ENCODE measurements at regions not wholly inside any gene's neighbourhood (a gene's known extent, or its start where the extent isn't known, plus 50 kb on each side); places are given as distances from the start of the nearest gene placed in this dataset.
"Not testable (repeated sequence)": the region's sequence is repeated elsewhere in the genome, so short reads cannot be mapped to it uniquely, and the experiment has no call there.

DNA sequence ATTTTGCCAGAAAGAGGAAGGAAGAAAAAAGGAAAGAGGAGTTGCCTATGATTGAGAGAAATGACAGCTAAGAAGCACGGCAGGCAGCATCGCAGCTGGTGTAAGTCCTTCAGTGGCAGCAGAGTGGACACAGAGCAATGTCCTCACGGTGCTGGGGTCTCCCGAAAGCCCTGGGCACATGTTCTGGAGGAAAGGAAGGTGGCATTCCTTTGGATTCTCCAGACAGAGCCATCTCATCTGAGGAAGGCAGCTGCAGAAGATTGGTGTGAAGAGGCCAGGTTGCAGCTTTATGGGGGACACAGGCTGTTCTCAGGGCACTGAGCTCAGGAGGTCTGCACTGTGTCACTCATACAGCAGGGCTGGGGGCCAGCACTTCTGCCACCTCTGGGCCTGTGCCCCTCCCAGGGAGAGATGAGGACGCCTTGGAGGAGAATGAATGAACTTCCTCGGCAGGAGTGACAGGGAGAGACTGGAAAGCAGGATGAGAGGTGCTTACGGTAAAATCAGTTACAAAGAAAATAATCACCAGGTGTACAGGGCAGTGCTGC, 252.0 kb upstream of the MYT1L start (continued):
- TF ChIP-seq ESRRG (CRISPR knock-in tag; IDR thresholded peaks at IDR 0.05) (no peak), ZNF70 (CRISPR knock-in tag; IDR thresholded peaks at IDR 0.05) (no peak), OSR1 (CRISPR knock-in tag; IDR thresholded peaks at IDR 0.05) (no peak)
- TF ChIP-seq, protein P1, sequence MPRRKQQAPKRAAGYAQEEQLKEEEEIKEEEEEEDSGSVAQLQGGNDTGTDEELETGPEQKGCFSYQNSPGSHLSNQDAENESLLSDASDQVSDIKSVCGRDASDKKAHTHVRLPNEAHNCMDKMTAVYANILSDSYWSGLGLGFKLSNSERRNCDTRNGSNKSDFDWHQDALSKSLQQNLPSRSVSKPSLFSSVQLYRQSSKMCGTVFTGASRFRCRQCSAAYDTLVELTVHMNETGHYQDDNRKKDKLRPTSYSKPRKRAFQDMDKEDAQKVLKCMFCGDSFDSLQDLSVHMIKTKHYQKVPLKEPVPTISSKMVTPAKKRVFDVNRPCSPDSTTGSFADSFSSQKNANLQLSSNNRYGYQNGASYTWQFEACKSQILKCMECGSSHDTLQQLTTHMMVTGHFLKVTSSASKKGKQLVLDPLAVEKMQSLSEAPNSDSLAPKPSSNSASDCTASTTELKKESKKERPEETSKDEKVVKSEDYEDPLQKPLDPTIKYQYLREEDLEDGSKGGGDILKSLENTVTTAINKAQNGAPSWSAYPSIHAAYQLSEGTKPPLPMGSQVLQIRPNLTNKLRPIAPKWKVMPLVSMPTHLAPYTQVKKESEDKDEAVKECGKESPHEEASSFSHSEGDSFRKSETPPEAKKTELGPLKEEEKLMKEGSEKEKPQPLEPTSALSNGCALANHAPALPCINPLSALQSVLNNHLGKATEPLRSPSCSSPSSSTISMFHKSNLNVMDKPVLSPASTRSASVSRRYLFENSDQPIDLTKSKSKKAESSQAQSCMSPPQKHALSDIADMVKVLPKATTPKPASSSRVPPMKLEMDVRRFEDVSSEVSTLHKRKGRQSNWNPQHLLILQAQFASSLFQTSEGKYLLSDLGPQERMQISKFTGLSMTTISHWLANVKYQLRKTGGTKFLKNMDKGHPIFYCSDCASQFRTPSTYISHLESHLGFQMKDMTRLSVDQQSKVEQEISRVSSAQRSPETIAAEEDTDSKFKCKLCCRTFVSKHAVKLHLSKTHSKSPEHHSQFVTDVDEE (CRISPR knock-in tag; IDR thresholded peaks at IDR 0.05): no peak

GRCh38 chr2:2581331-2582159, 250.5 kb upstream of the MYT1L start:
- peak; percentile 42; the same call in 1 of the 3 replicates for ATAC-seq

GRCh38 chr2:2580841-2581240, 249.8 kb upstream of the MYT1L start:
- ATAC-seq: not testable (repeated sequence)

More at GRCh38 chr2:2581331-2582159, 250.5 kb upstream of the MYT1L start:
- TF ChIP-seq TOX (CRISPR knock-in tag; IDR thresholded peaks at IDR 0.05; ENCODE audit: borderline replicate concordance): no peak
- TF ChIP-seq ZNF565 (CRISPR knock-in tag; conservative IDR thresholded peaks at IDR 0.05; ENCODE audit: low read depth): no peak
- TF ChIP-seq, protein P2, sequence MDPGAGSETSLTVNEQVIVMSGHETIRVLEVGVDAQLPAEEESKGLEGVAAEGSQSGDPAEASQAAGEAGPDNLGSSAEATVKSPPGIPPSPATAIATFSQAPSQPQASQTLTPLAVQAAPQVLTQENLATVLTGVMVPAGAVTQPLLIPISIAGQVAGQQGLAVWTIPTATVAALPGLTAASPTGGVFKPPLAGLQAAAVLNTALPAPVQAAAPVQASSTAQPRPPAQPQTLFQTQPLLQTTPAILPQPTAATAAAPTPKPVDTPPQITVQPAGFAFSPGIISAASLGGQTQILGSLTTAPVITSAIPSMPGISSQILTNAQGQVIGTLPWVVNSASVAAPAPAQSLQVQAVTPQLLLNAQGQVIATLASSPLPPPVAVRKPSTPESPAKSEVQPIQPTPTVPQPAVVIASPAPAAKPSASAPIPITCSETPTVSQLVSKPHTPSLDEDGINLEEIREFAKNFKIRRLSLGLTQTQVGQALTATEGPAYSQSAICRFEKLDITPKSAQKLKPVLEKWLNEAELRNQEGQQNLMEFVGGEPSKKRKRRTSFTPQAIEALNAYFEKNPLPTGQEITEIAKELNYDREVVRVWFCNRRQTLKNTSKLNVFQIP (CRISPR knock-in tag; IDR thresholded peaks at IDR 0.05; ENCODE audit: borderline replicate concordance, low read depth): no peak
- TF ChIP-seq CSDC2 (CRISPR knock-in tag; IDR thresholded peaks at IDR 0.05): no peak
- TF ChIP-seq ZC3H10 (CRISPR knock-in tag; IDR thresholded peaks at IDR 0.05): no peak
- TF ChIP-seq ZFP30 (CRISPR knock-in tag; IDR thresholded peaks at IDR 0.05): no peak
- no peak for TF ChIP-seq ESRRG (CRISPR knock-in tag; IDR thresholded peaks at IDR 0.05)
- TF ChIP-seq OSR1 (CRISPR knock-in tag; IDR thresholded peaks at IDR 0.05): no peak
- no peak for TF ChIP-seq ARNTL (CRISPR knock-in tag; IDR thresholded peaks at IDR 0.05; ENCODE audit: borderline replicate concordance, low read depth)
- TF ChIP-seq RARB (CRISPR knock-in tag; IDR thresholded peaks at IDR 0.05): no peak
- TF ChIP-seq, protein P3, sequence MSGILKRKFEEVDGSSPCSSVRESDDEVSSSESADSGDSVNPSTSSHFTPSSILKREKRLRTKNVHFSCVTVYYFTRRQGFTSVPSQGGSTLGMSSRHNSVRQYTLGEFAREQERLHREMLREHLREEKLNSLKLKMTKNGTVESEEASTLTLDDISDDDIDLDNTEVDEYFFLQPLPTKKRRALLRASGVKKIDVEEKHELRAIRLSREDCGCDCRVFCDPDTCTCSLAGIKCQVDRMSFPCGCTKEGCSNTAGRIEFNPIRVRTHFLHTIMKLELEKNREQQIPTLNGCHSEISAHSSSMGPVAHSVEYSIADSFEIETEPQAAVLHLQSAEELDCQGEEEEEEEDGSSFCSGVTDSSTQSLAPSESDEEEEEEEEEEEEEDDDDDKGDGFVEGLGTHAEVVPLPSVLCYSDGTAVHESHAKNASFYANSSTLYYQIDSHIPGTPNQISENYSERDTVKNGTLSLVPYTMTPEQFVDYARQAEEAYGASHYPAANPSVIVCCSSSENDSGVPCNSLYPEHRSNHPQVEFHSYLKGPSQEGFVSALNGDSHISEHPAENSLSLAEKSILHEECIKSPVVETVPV (CRISPR knock-in tag; IDR thresholded peaks at IDR 0.05): no peak

GRCh38 chr2:2580341-2580740, 249.3 kb upstream of the MYT1L start:
- TF ChIP-seq ESRRG (CRISPR knock-in tag; IDR thresholded peaks at IDR 0.05): no peak
- TF ChIP-seq OSR1 (CRISPR knock-in tag; IDR thresholded peaks at IDR 0.05): no peak
- no peak for TF ChIP-seq ZNF70 (CRISPR knock-in tag; IDR thresholded peaks at IDR 0.05)
- TF ChIP-seq ZNF8 (CRISPR knock-in tag; IDR thresholded peaks at IDR 0.05): no peak
- ATAC-seq: no peak

- no peak for TF ChIP-seq TCF4 (CRISPR knock-in tag; IDR thresholded peaks at IDR 0.05; ENCODE audit: borderline replicate concordance)
- TF ChIP-seq ZFP30 (CRISPR knock-in tag; IDR thresholded peaks at IDR 0.05): no peak
- TF ChIP-seq SNAI2 (CRISPR knock-in tag; IDR thresholded peaks at IDR 0.05): no peak
- TF ChIP-seq PATZ1 (CRISPR knock-in tag; IDR thresholded peaks at IDR 0.05; ENCODE audit: borderline replicate concordance): no peak
- TF ChIP-seq BACH2 (CRISPR knock-in tag; IDR thresholded peaks at IDR 0.05; ENCODE audit: borderline replicate concordance): no peak
- TF ChIP-seq ISL1 (CRISPR knock-in tag; IDR thresholded peaks at IDR 0.05): no peak
- TF ChIP-seq TOX (CRISPR knock-in tag; IDR thresholded peaks at IDR 0.05; ENCODE audit: borderline replicate concordance): no peak
- ATAC-seq: no peak
Measured at GRCh38 chr2:2579814-2580213, 248.7 kb upstream of the MYT1L start.

Data from SK-N-SH treated with all-trans-retinoic acid at 6 μM for 48 hours (cell line).